Astrocyte of the spinal cord (primary cell): ENCODE measurements at regions not wholly inside any gene's neighbourhood (a gene's known extent, or its start where the extent isn't known, plus 50 kb on each side); places are given as distances from the start of the nearest gene placed in this dataset.
A peak's percentile ranks its signal among the peaks of the same experiment; 100 is the strongest.

Experiments used
- DNase-seq: peaks from one replicate; pipeline ENCODE4 v3.0.0; 2011; ENCODE audit warnings: low read depth, low spot score
- H3K4me3 ChIP-seq: 2 replicates; pipeline ENCODE4 v1.5.1; 2011; ENCODE audit warnings: low read depth, mild to moderate bottlenecking, low read length, moderate library complexity
- in situ Hi-C: cut with HindIII; loops from 2 replicates; pipeline ENCODE4 v1.10.0; 2017; ENCODE audit warnings: low sequenced_read_pairs
- TF ChIP-seq, protein P1 (sequence below): IDR thresholded peaks from 2 replicates; pipeline ENCODE4 v1.5.1; 2012; ENCODE audit warnings: low read depth, mild to moderate bottlenecking, low read length, inconsistent platforms

DNA sequence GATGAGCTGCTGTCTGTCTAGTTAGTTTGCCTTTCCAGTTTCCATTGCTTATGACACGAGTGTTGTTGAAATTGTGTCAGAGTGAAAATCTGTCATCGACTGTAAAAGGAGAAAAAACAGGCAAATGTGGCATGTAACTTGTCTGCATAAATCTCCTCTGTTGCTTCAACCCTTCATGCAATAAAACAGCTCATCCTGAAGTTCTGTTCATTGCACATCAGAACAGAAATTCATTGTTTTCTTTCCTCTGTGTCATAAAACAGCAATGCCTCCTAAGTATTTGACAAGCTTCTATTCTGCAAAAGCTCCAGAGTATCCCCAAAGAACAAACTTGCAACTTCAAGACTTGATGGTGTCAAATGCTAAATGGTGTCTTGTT is 432.1 kb downstream of the MEIS1 start:
- no peak overlapping the region for H3K4me3 ChIP-seq
- in situ Hi-C loops = no loop called here
- TF ChIP-seq, protein P1, sequence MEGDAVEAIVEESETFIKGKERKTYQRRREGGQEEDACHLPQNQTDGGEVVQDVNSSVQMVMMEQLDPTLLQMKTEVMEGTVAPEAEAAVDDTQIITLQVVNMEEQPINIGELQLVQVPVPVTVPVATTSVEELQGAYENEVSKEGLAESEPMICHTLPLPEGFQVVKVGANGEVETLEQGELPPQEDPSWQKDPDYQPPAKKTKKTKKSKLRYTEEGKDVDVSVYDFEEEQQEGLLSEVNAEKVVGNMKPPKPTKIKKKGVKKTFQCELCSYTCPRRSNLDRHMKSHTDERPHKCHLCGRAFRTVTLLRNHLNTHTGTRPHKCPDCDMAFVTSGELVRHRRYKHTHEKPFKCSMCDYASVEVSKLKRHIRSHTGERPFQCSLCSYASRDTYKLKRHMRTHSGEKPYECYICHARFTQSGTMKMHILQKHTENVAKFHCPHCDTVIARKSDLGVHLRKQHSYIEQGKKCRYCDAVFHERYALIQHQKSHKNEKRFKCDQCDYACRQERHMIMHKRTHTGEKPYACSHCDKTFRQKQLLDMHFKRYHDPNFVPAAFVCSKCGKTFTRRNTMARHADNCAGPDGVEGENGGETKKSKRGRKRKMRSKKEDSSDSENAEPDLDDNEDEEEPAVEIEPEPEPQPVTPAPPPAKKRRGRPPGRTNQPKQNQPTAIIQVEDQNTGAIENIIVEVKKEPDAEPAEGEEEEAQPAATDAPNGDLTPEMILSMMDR = no peak
- DNase-seq = no peak

DNA sequence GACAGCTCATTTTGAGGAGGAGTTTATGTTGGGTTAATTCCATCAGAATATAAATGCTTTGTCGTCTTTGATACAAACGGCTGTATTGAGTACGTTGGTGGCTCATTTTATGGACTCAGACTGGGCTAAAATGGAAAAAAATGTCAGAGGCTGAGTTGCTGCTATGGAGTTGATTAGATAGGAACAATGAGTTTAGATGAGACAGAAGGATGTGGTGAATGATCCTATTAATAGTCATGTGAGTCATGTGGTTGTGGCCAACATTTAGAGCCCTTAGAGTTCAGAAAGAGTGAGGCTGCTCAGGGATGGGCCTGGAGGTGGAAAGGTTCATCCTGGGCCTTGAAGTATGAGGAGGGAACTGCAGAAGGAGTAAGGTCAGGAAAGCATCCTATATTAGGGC is 434.2 kb downstream of the MEIS1 start:
- peak; percentile 79 for DNase-seq
- TF ChIP-seq, protein P1 = no peak
- in situ Hi-C loops = no loop called here
- H3K4me3 ChIP-seq = no peak overlapping the region

DNA sequence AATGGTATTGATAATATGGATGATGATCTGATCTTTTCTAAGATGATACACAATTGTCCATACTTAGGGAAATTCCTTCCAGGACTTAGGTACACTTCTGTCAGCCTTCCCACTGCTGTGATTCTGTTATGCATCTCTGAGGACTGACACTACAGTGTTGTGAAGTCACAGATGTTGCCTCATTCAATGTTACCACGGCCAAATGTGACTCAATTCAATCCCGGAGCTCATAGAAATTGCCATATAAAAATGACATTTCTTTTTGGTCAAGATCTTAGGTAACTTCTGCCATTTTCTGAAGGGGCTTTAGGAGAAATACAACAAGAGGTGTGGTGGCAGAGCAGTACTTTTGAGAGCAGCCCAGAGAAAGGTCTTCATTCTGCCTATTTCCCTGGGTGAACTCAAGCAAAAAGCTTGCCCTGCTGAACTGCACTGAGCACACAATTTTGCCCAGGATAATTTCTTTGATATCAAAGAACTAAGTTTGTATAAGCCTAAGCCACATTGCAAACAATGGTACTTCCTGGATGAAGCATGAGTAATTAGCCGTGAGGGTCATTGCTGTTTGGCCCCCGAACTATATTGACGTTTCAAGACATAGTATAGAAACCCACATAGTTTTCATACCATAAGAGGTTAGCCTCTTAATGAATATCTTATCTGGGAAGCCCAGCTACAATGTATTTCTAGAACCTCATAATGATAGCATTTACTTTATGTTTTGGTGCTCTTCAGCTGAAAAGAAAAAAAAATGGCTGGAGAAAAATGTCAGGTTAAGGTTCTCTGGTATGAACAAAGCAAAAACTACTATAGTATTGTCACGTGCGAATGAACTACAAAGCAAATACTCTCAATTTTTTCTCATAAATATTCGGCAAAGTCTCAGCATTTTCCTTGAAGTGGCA is 437.4 kb downstream of the MEIS1 start:
- DNase-seq = peak; percentile 53
- TF ChIP-seq, protein P1 = no peak
- no peak overlapping the region for H3K4me3 ChIP-seq
- in situ Hi-C loops = no loop called here

DNA sequence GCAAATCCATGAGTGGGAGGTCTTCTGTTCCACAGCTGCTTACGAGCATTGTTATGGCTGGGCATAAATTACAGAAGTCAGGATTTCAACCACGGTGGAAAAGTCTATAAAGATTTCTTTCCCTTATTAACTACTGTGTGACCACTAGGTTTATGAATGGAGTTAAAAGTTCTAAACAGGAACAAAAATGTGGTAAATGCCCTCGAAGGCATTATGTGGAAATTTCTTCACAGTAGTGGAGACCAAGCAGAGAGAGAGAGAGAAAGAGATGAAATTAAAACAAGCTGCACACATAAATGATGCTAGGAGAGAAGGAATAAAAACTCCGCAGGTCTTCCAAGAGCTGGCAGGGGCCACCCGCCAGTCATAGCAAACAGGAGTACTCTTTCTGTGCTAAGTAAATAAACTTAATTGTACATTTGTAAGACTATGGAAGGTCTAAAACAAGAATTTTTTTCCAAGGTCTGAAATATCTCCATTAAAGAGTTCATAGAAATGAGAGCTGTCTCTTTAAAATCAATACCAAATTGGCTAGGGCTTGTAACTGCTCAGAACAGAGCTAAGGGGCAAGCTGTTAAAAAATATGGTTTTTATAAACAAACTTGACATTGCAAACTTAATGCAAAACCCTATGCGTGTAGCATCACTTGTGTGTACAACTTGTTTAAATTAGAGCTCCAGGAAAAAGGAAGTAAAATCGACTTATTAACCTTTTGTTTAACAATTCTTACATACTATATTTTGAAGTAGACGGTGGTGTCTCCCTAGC is 438.2 kb downstream of the MEIS1 start:
- DNase-seq = peak; percentile 8
- TF ChIP-seq, protein P1 = no peak
- H3K4me3 ChIP-seq = no peak overlapping the region
- in situ Hi-C loops = no loop called here

DNA sequence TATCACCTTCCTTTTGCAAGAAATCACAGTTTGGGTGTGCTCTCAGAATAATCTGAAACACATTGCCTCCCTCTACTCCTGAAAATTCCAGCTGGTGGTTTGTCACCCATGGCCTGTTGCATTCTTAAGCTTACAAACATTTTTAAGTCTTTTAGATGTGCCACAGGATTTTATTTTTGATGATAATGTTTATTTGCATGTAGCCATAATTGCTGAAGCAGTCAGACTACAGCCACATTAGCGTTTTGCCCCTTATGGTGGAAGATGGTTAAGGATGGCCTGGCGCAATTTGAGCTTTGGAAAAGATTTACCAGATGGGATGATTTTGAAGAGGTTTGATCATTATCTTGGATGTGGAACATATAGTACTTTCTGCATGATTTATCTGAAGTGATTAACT is 439.5 kb downstream of the MEIS1 start:
- DNase-seq = peak; percentile 41
- in situ Hi-C loops = no loop called here
- H3K4me3 ChIP-seq = no peak overlapping the region
- TF ChIP-seq, protein P1 = no peak

DNA sequence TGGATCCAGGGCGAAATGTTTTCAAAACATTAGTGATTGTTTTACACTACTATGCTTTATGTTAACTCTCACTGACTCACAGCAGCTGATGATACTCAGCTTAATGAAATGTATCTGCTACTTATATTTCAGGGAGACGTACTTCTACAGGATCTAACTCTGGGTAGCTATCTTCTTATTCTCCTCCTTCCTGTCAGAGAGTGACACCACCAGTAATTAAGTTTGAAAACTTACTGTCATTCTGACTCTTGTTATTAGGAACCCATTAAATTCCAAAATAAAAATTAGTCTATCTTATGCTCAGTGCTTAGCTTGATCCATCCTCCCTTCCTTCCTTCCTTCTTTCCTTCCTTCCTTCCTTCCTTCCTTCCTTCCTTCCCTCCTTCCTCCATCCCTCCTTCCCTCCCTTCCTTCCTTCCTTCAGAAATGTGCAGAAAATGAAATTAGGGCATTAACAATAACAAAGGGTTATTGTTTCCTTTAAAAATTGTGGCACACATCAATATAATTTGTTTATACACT is 441.1 kb downstream of the MEIS1 start:
- no peak for DNase-seq
- H3K4me3 ChIP-seq = no peak overlapping the region
- TF ChIP-seq, protein P1 = no peak
- in situ Hi-C loops = no loop called here
